H9 (cell line): ENCODE measurements at regions not wholly inside any gene's neighbourhood (a gene's known extent, or its start where the extent isn't known, plus 50 kb on each side); places are given as distances from the start of the nearest gene placed in this dataset.

ENCODE experiments used
- DNase-seq: peaks from one replicate; pipeline ENCODE4 v3.0.0-alpha.2; 2017
- H2AFZ ChIP-seq: one replicate; pipeline ENCODE4 v1.6.1; 2013; ENCODE audit warnings: mild to moderate bottlenecking, low read length, control low read depth, moderate library complexity
- H2AK5ac ChIP-seq: 2 replicates; pipeline ENCODE4 v1.6.1; 2013; ENCODE audit warnings: low read length, control low read depth, mixed read lengths; ENCODE audit not compliant: insufficient read length
- H2BK120ac ChIP-seq: one replicate; pipeline ENCODE4 v1.6.1; 2013; ENCODE audit warnings: low read depth, mild to moderate bottlenecking, low read length, control low read depth, inconsistent platforms; ENCODE audit not compliant: poor library complexity, severe bottlenecking
- H2BK12ac ChIP-seq: 2 replicates; pipeline ENCODE4 v1.6.1; 2013; ENCODE audit warnings: low read length, control low read depth, mixed read lengths, low read depth; ENCODE audit not compliant: insufficient read length
- H2BK15ac ChIP-seq: 2 replicates; pipeline ENCODE4 v1.6.1; 2013; ENCODE audit warnings: low read depth, low read length, control low read depth
- H2BK20ac ChIP-seq: one replicate; pipeline ENCODE4 v1.6.1; 2013; ENCODE audit warnings: low read depth, mild to moderate bottlenecking, low read length, control low read depth, inconsistent platforms; ENCODE audit not compliant: poor library complexity, severe bottlenecking
- H2BK5ac ChIP-seq: 2 replicates; pipeline ENCODE4 v1.6.1; 2013; ENCODE audit warnings: low read length, control low read depth, mixed read lengths; ENCODE audit not compliant: insufficient read length
- H3K14ac ChIP-seq: 2 replicates; pipeline ENCODE4 v1.6.1; 2013; ENCODE audit warnings: low read length, control low read depth; ENCODE audit not compliant: insufficient read depth
- H3K18ac ChIP-seq: 2 replicates; pipeline ENCODE4 v1.6.1; 2013; ENCODE audit warnings: low read depth, mild to moderate bottlenecking, mixed read lengths, low read length, control low read depth; ENCODE audit not compliant: insufficient read length
- H3K23ac ChIP-seq: 2 replicates; pipeline ENCODE4 v1.6.1; 2013; ENCODE audit warnings: low read length, control low read depth, mixed read lengths, low read depth; ENCODE audit not compliant: insufficient read length
- H3K23me2 ChIP-seq: 2 replicates; pipeline ENCODE4 v1.6.1; 2013; ENCODE audit warnings: low read depth, mild to moderate bottlenecking, mixed read lengths, low read length, control low read depth; ENCODE audit not compliant: insufficient read length, poor library complexity, severe bottlenecking
- H3K27ac ChIP-seq: 2 replicates; pipeline ENCODE4 v1.5.1; 2013; ENCODE audit warnings: low read length, control low read depth, mixed read lengths, low read depth; ENCODE audit not compliant: insufficient read length
- H3K27me3 ChIP-seq: 2 replicates; pipeline ENCODE4 v1.6.1; 2013; ENCODE audit warnings: low read length, control low read depth, inconsistent platforms; ENCODE audit not compliant: insufficient read depth
- H3K4ac ChIP-seq: 2 replicates; pipeline ENCODE4 v1.6.1; 2013; ENCODE audit warnings: low read depth, mild to moderate bottlenecking, control low read depth, inconsistent platforms, low read length, moderate library complexity
- H3K4me1 ChIP-seq: 2 replicates; pipeline ENCODE4 v1.6.1; 2013; ENCODE audit warnings: low read length, control low read depth, inconsistent platforms; ENCODE audit not compliant: insufficient read depth
- H3K4me2 ChIP-seq: 2 replicates; pipeline ENCODE4 v1.6.1; 2013; ENCODE audit warnings: low read length, control low read depth, mixed read lengths; ENCODE audit not compliant: insufficient read length, insufficient read depth
- H3K56ac ChIP-seq: 2 replicates; pipeline ENCODE4 v1.6.1; 2013; ENCODE audit warnings: low read depth, mild to moderate bottlenecking, mixed read lengths, low read length, control low read depth; ENCODE audit not compliant: insufficient read length
- H3K79me1 ChIP-seq: 2 replicates; pipeline ENCODE4 v1.6.1; 2013; ENCODE audit warnings: low read depth, mild to moderate bottlenecking, moderate library complexity, low read length, control low read depth, inconsistent platforms; ENCODE audit not compliant: insufficient read depth, poor library complexity, severe bottlenecking
- H3K79me2 ChIP-seq: 2 replicates; pipeline ENCODE4 v1.6.1; 2013; ENCODE audit warnings: low read length, control low read depth, inconsistent platforms; ENCODE audit not compliant: insufficient read depth
- H3K9ac ChIP-seq: 2 replicates; pipeline ENCODE4 v1.6.1; 2013; ENCODE audit warnings: low read length, control low read depth, mixed read lengths; ENCODE audit not compliant: insufficient read length; ENCODE audit errors: extremely low read depth
- H3K9me3 ChIP-seq: one replicate; pipeline ENCODE4 v1.6.1; 2013; ENCODE audit warnings: low read depth, low read length, inconsistent platforms; ENCODE audit not compliant: control insufficient read depth
- H3T11ph ChIP-seq: one replicate; pipeline ENCODE4 v1.6.1; 2013; ENCODE audit warnings: mild to moderate bottlenecking, low read length, control low read depth, inconsistent platforms
- H4K20me1 ChIP-seq: one replicate; pipeline ENCODE4 v1.6.1; 2013; ENCODE audit not compliant: control insufficient read depth, insufficient read length, insufficient read depth
- H4K5ac ChIP-seq: 2 replicates; pipeline ENCODE4 v1.6.1; 2013; ENCODE audit warnings: low read depth, mild to moderate bottlenecking, mixed read lengths, low read length, control low read depth; ENCODE audit not compliant: insufficient read length
- H4K8ac ChIP-seq: replicated peaks from 2 replicates; pipeline ENCODE4 v1.6.1; 2013; ENCODE audit warnings: low read length, control low read depth, mixed read lengths, low read depth; ENCODE audit not compliant: insufficient read length
- H4K91ac ChIP-seq: 2 replicates; pipeline ENCODE4 v1.6.1; 2013; ENCODE audit warnings: low read depth, mild to moderate bottlenecking, moderate library complexity, mixed read lengths, low read length, control low read depth; ENCODE audit not compliant: insufficient read length
- H3K27ac Mint-ChIP-seq, 3 experiments: 2 replicates in 2 of 3; 3 replicates in 1 of 3; pipeline ENCODE4 v1.8.0; 2020 to 2021; ENCODE audit warnings: mixed read lengths in 3 of 3, mild to moderate bottlenecking in 1 of 3, moderate library complexity in 1 of 3
- H3K27me3 Mint-ChIP-seq: 2 replicates; pipeline ENCODE4 v1.8.0; 2021; ENCODE audit warnings: low read depth, mild to moderate bottlenecking, moderate library complexity, mixed read lengths
- H3K36me3 Mint-ChIP-seq, 3 experiments: 2 replicates in 2 of 3; 3 replicates in 1 of 3; pipeline ENCODE4 v1.8.0; 2020 to 2021; ENCODE audit warnings: low read depth in 3 of 3, mixed read lengths in 3 of 3; ENCODE audit not compliant: insufficient read depth in 1 of 3
- H3K4me1 Mint-ChIP-seq, 2 experiments: 2 replicates each; pipeline ENCODE4 v1.8.0; 2020; ENCODE audit warnings: mixed read lengths in 2 of 2
- H3K4me3 Mint-ChIP-seq, 2 experiments: 2 replicates in 1 of 2; 3 replicates in 1 of 2; pipeline ENCODE4 v1.8.0; 2020 to 2021; ENCODE audit warnings: mild to moderate bottlenecking in 2 of 2, mixed read lengths in 2 of 2, moderate library complexity in 1 of 2
- H3K9me3 Mint-ChIP-seq, 2 experiments: 2 replicates in 1 of 2; 3 replicates in 1 of 2; pipeline ENCODE4 v1.8.0; 2020; ENCODE audit warnings: mild to moderate bottlenecking in 2 of 2, mixed read lengths in 2 of 2, moderate library complexity in 1 of 2
- CTCF ChIP-seq: fragments of 200-600 bp; sonication (generic); conservative IDR thresholded peaks from 3 replicates; pipeline ENCODE4 v1.8.0; 2021; ENCODE audit warnings: antibody characterized with exemption, mild to moderate bottlenecking
- WGBS: extraction: QIAGEN DNeasy Blood & Tissue Kit; methylation state at CpG from one replicate; pipeline ENCODE4 v1.1.7; 2013; ENCODE audit warnings: missing lambda C conversion rate, low lambda C conversion rate, mixed read lengths; ENCODE audit not compliant: insufficient read length; ENCODE audit errors: extremely low coverage; 5-methylcytosine and 5-hydroxymethylcytosine counted together

- peak overlapping the region; percentile 14 to 71 (median 63); a peak in 5 of 7 replicates for H3K27ac Mint-ChIP-seq
- Histone ChIP-seq H2AK5ac (no peak overlapping the region), H3K23me2 (peaks cover 6% of the 10 kb centered on the region), H3K4me1 (peaks cover 17% of the 10 kb centered on the region; the same call in 1 of the 2 replicates), H2BK5ac (no peak overlapping the region), H3K14ac (no peak overlapping the region), H3K4me2 (no peak overlapping the region), H2BK15ac (no peak overlapping the region), H3K4ac (no peak overlapping the region), H3K27ac (no peak overlapping the region), H2AFZ (no peak overlapping the region), H3K18ac (no peak overlapping the region), H3K9ac (no peak overlapping the region), H2BK12ac (no peak overlapping the region), H2BK120ac (no peak overlapping the region), H4K20me1 (peaks cover 3% of the 10 kb centered on the region), H3K79me2 (no peaks in the 10 kb centered on the region; the same call in 1 of the 2 replicates), H4K5ac (no peak overlapping the region), H4K8ac (no peak overlapping the region), H3K9me3 (no peaks in the 10 kb centered on the region), H3K56ac (no peak overlapping the region), H3K79me1 (no peaks in the 10 kb centered on the region), H4K91ac (no peak overlapping the region), H3T11ph (no peak overlapping the region), H3K23ac (no peak overlapping the region), H3K27me3 (no peaks in the 10 kb centered on the region), H2BK20ac (no peak overlapping the region)
- H3K27me3 Mint-ChIP-seq: no peaks in the 10 kb centered on the region
- H3K4me1 Mint-ChIP-seq: peaks cover 49 to 70% of the 10 kb centered on the region in 2 experiments
- no CpG with 5 or more reads among the region's 1 CpG for WGBS
- DNase-seq: no peak
- 0 out of 5 replicates have a peak, but pooled peaks cover 0 to 2% of the 10 kb centered on the region in 2 experiments for H3K9me3 Mint-ChIP-seq
- TF ChIP-seq CTCF: no peak
- no peak overlapping the region for H3K4me3 Mint-ChIP-seq
- H3K36me3 Mint-ChIP-seq: peaks cover 0 to 35% (median 18%) of the 10 kb centered on the region in 3 experiments; a peak in 5 of 7 replicates
Observed at GRCh38 chr20:40279390-40279789, 409.6 kb downstream of the MAFB start.
